HG02642 (cell line): ENCODE measurements at regions not wholly inside any gene's neighbourhood (a gene's known extent, or its start where the extent isn't known, plus 50 kb on each side); places are given as distances from the start of the nearest gene placed in this dataset.
"Not testable (repeated sequence)": the region's sequence is repeated elsewhere in the genome, so short reads cannot be mapped to it uniquely, and the experiment has no call there.

Experiments used
- ATAC-seq: cut with Tn5 transposase; IDR thresholded peaks from one replicate; pipeline ENCODE4 v1.9.1; 2021; ENCODE audit warnings: mild to moderate bottlenecking; ENCODE audit not compliant: unreplicated experiment, poor library complexity

DNA sequence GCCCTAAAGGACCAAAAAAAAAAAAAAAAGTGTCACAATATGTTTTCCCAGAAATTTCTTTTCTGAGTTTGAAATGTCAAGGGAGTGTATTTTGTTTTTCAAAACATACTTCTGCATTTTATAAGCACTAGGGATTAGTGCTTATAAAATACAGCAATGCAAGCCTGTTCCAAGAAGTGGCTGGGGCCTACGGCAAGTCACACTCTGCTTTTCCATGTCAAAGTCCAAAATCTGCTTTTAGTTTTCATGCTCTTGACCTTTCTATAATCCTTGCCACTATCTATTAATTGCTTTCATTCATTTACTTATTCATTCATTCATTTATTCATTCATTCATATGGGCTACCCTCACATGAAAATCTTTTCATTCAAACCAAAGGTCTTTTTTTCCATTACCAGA is 100.1 kb upstream of the UXS1 start:
- no peak for ATAC-seq

DNA sequence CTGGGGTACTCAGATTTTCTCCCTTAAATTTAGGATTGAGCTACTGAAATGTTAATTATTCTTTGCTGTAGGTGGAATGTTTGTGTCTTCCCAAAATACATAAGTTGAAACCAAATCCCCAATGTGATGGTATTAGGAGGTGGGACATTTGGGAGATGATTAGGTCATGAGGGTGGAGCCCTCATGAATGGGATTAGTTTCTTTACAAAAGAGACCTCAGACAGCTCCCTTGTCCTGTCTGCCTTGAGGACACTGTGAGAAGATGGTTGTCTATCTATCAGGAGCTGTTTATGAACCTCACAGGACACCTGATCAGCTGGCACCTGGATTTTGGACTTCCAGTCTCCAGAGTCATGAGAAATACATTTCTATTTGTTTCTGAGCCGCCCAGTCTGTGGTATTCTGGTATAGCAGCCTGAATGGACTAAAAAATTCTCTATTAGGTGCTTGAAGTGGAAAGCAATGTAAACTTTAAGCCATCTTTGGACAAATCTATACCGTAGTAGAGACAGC is 99.2 kb upstream of the UXS1 start:
- ATAC-seq, result no peak

DNA sequence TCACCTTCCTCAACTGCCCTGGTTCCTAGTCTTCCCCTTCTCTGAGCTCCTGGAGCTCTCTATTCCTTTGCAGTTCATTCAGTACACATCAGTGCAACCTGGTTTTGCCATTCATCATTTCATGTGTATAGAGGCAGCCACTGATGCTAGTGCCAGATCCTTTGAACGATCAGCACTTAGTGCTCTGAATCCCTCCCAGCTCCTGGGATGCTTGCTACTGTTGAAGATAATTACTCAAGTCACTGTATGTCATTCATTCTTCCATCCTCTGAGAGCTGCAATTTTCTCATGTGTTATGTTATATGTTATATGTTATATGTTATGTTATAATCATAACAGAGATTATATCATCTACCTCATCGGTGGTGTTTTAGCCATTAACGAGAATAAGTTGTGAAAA is 98.5 kb upstream of the UXS1 start:
- no peak for ATAC-seq

DNA sequence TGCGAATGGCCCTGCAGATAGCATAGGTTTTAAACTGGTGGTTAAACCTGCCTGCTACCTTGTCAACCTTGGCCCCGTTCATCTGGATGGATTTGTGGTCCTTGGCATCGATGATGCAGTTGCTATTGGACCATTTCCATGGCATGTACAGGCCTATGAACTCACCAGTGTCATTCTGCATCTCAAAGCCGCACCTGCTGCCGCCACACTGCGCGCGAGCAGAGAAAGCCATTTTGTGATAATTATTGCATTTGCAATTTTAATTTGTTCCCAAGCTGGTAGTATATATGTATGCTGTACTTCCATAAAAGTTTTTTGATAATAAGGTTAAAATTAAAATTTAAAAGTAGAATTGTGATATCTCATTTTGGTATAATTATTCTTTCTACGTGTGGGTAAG is 94.8 kb upstream of the UXS1 start:
- ATAC-seq, result no peak

DNA sequence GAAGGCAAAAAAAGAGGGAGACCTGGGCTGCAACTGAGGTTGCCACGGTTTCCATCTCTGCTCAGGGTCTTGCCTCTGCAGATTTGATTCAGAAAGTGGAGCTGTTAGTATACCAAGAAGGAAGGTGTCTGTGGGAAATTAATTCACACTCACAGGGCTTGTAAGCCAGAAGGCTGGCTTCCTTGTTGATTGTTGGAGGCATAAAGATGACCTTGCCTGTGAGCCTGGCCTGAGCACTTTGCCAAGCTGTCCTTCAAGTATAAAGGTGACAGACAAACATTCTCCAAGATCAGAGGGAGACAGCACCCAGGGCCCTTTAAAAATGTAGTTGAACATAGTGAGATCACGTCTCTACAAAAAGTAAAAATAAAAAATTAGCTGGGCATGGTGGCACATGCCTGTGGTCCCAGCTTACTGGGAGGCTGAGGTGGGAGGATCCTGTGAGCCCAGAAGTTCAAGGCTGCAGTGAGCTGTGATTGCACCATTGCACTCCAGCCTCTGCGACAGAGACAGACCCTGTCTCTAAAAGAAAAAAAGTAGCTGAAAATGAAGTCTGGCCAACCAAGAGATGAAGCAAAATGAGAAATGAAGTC is 91.2 kb upstream of the UXS1 start:
- ATAC-seq, result no peak

DNA sequence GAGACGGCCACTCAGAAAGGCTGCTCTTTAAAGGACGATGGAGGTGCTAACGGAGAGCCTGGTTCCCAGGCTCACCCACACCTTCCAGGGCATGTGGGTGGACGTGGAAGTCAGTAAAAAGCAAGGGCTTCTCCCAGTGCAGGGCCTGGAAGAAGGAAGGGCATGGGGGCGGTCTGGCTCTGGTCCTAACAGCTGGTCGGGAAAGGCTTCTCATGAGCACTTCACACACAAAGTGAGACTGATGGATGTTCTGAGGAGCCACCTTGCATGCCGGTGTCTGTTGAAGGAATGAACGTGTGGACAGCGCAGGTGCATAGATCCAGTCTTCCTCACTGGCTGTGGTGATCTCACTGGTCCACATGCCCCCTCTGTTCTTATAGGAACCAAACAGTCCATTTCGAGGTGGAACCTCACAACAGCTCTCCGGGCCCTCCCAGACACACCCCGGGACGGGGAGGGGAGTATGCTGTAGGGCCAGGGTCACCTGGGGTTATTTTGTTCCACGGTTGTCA is 90.6 kb upstream of the UXS1 start:
- no peak for ATAC-seq

DNA sequence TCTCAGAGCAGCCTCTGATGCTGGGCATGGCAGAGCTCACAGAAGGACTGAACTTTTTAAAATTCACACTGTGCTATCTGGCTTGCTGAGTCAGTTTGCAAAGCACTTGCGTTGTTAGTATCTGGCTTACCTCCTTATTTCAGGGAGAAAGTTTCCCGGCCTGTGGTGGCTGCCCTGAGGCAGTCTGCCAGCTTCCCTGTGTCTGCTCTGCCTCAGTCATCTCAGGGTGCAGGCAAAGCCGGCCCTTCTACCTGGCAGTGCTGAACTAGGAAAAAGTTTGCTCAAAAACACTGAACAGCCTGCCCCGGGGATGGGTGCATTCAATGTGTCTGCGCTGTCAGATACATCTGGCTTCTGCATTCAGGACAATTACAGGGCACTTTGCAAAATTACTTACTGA is 90.2 kb upstream of the UXS1 start:
- ATAC-seq, result no peak

DNA sequence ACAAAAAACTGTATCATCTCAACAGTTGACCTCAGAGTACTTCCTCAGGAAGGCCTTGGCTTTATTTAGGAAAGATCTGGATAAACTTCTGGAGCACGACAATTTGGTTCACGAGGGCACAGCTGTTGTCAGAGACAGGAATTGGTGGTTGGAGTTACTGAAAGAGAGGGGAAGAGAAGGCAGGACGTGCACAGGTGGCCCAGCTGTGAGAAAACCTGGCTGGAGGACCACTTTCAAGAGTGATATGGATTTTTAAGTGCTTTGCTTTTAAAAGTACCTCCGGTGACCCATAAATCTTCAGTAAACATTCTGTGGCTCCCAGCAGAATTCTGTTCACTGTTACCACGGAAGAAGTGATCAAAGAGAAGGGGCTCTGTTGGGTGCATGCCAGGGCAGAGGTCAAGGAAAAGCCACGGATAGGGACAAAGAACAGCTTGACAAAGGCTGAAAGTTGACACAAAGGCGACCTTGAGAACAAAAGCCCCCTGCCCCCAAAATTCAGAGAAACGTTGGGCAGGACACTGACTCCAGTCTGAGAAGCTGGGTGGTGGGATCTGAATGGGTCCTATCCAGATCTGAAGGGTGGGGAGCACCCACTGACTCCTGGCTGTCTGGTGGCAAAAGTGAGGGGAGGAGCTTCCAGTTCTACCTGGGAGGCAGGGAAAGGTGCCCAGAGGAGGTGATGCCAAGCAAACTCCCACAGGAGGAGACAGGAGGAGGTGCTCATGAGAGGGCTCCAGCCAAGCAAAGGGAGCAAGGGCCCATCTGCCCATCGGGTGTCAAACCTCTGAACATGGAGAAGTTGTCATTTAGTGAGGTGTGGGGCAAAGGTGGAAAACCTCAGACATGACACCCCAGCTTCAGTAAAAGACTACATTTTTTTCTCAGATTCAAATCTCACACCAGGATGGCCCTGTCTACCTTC is 89.4 kb upstream of the UXS1 start:
- ATAC-seq, result not testable (repeated sequence)

DNA sequence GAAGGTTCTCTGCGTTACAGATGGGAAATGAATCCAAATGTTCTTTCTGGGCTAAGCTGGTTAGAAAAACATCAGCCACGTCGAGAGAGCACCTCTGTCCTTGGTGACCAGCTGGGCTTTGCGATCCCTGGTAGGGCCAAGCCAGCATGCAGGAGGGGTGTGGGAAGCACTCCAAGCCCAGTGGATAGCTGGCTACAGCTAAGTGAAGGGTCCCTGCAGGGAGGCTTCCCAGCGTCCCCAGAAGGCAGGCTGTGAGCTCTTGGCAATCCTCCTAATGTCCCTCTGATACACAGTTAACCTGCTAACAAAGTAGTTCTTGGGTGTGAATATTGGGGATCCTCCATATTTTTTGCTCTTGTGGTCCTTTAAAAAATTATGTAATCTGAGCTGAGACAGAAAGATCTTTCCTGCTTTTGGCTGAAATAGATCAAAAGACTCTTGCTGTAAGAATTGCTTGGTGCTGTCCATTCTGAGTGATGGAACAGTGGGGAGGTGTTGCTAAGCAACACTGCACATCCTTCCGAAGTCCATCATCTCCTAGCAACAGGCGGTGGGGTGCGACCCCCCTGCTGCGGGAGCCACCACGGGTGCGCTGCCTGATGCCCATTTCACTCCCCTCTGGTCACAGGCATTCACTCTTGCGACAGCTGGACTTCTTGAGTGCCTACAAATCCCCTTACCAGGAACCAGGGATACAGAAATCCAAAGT is 88.5 kb upstream of the UXS1 start:
- ATAC-seq, result no peak

DNA sequence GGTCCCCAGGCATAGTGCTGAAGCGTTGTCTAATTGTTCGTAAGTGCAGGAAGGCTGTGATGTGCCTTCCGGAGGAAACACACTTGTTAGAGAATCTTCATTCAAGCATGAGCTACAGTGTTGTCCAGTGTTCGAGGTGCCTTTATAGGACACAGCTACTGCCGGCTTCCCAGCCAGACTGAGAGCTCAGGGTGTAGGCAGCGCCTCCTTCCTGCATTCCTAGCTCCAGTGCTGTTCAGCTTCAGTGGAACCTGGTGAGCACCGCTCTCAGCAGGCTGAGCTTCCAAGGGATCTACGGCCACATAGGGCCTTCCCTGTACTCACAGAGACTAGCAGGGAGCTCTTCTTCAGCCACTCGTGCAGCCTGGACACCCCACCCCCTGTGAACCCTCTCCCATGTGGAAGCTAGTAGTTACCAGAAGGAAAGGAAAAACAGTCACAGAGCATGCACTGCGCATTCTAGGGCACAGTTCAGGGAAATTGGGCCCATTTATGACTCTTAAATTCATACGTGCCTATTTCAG is 87.9 kb upstream of the UXS1 start:
- ATAC-seq, result not testable (repeated sequence)

DNA sequence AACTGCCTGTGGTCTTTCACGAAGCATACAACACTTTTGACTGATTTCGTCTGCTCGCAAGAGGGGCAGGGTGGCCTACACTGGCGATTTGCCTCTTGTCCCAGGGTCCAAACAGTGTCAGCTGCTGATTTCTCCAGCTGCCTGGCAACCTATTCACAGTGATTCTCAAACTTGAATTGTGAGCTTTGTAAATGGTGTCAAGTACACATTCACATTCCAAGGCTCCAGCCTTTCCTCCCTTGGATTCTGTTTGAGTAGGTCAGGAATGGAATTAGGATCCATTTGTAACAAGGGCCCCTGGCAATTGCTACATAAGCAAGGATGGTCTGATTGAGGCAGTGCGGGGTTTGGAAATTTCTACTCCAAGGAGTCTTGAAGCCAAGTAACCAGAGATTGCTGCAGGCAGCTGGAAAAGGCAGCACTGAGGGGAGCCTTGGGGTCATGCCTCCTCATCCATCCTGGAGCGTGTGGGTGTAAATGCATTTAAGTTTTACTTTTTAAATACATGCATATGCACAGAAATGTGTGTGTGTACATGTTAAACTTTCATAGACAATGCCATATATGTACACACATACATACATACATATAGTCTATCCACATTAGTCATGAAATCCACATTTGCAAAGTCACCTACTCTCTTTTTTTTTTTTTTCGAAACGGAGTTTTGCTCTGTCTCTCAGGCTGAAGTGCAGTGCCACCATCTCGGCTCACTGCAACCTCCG is 86.8 kb upstream of the UXS1 start:
- no peak for ATAC-seq

DNA sequence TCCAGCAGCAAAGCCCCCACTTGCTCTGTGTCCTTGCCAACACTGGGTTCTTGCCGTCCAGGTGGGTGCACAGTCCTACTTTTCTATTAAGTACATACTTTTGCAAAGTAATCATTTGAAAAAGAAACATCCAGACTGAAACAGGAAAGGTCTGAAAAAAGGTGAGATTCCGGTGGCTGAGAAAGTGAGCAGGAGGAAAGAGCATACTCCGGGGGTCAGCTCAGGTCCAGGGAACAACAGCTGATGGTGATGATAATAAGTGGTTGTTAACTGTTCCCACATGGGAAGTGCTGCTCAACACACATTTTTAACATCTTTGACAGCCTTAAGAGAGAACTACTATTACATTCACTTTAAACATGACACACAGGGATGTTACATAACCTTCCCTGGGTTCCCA is 86.1 kb upstream of the UXS1 start:
- no peak for ATAC-seq

DNA sequence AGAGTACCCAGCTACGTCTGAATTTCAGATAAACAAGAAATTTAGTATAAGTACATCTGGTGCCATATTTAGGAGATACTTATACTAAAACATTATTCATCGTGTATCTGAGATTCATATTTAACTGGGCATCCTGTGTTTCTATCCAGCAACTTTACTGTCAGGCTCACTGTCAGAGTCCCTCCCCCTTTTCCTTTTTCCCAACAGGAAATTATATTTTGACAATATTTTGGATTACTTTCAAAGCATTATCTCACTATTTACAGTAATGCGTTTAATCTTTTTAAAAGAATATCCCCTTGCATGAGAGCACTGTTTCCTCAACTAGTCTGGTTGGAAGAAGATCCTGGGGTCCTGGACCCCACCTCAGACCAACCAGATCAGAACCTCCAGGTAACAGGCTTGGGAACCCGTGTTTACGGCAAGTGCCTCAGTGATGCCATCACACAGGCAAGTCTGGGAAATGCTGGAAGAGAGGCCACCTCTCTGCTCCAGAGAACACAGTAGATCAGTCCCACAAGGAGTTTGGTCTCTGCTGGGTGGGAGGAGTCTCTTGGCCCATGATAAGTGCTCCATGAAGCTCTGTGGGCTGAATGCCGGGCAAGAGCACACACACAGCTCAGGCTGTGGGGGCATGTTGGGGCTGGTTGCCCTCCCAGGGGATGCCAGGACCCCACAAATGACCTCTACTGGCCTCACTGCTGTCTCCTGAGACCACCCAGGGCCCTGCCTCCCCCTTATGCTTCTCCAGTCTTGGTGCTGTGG is 84.2 kb upstream of the UXS1 start:
- ATAC-seq, result no peak

DNA sequence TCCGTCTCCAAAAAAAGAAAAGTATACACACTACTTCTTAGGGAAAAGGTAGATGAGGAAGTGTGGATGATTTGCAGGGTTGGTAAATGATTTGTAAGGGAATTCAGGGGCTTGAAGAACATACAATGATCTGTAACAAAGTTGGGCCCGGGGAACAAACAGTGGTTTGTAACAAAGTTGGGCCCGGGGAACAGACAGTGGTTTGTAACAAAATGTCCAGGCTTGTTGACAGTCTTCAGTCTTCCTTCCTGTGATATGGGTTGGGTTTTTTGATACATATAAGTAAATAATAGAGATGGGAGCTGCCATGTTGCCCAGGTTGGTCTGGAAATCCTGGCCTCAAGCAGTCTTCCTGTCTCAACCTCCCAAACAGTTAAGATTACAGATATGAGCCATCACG is 83.3 kb upstream of the UXS1 start:
- ATAC-seq, result no peak

DNA sequence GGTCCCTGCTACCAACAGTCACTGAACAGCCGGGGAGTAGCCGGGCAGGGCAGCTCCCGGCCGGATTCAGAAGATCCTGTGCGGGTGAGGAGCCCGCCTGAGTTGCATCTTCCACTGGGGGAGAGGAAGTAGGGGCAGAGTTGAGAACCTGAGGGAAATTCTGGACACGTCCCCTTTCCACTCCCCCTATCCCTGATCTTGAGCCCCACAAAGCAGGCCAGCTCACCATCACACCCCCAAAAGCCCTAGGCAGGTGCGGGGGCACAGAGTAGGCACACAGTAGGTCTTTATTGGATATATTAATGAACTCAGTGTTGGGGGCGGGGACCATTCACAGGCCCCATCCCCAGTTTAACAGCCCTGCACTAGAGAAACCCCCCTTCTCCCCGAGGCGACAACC is 81.9 kb upstream of the UXS1 start:
- no peak for ATAC-seq

DNA sequence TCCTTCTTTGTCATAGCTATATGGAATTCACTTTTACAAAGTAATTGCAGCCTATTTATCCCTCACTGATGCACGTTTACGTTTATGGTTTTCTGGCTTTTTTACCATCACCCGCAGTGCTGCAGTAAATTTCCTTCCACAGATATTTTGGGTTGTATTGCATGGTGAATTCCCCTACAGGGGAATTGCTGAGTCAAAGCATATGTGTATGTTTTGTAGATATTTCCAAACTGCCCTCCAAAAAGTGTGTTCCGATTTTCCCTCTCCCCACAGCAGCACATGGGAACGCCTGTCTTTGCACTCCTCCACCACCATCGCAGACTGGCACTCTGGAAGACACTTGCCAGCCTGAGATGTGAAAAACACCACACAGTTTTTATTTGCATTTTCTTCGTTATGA is 80.6 kb upstream of the UXS1 start:
- no peak for ATAC-seq

DNA sequence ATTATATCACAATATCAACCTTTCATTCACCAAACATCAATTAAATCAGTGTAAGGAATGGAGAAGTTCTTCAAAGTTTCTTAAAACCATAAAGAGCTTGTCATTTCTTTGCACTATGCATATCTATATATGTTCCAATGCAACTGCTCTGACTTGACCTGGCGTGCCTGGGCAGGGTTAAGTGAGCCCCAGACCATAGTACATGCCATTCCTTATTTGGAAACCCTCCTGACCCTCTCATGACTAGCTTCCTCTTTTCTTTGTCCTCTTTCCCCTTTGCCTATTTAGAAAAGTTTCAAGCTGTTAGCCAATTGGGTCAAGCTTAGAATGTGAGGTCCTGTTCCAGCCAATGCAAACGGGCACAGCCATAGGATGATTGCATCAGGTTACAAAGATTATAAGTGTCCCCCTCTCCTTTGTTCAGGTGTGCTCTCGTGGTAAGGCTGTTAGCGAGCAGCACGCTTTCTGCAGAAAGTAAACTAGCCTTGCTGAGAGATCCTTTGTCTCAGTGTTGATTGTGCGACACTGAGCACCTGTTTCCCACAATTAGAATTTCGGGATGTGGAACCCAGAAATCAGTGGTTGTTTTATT is 78.2 kb upstream of the UXS1 start:
- no peak for ATAC-seq

DNA sequence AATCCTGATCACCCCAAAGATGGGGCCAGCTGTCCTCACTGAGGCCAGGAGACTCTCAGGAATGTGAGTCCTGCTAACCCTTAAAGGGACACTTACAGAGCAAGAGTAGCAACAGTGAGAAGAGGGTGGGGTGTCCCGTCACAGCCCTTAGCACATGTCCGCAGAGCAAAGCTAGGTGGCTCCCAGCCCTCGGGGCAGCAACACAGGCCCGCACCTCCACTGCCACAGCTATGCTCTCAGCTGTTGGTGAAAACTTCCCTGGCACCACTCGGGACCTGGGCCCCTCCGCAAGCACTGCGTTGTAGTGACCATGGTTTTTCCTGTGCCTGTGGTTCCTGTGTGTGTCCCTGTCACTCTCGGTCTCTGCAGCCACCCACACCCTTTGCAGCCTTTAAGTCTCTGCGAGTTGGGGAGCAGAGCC is 76.4 kb upstream of the UXS1 start:
- no peak for ATAC-seq
